ENCODE measurements at regions not wholly inside any gene's neighbourhood (a gene's known extent, or its start where the extent isn't known, plus 50 kb on each side); places are given as distances from the start of the nearest gene placed in this dataset.

GRCh38 chr18:78687736-78688135 is 291.9 kb upstream of the SALL3 start:
- no peak overlapping the region for H3K4me2 ChIP-seq (ENCODE audit: extremely low read depth, insufficient read depth, low read length)
- H3K4me1 ChIP-seq (ENCODE audit: control insufficient read depth, extremely low read depth, insufficient read depth, low read length), result no peaks in the 10 kb centered on the region
- no peak for DNase-seq (ENCODE audit: low read depth in 2 of 2)
- no peaks in the 10 kb centered on the region for H3K79me2 ChIP-seq (ENCODE audit: control insufficient read depth, insufficient read depth, low read length)
- TF ChIP-seq CTCF (conservative IDR thresholded peaks at IDR 0.05 in 1 of 2, IDR thresholded peaks at IDR 0.05 in 1 of 2; ENCODE audit: low read depth in 1 of 2, low read length in 2 of 2) (no peak), EZH2 (IDR thresholded peaks at IDR 0.05; ENCODE audit: low read length, missing control alignments) (no peak)
- no peak overlapping the region for H3K9ac ChIP-seq (ENCODE audit: insufficient read depth, low read length)
- H2AFZ ChIP-seq (ENCODE audit: low read length), result no peak overlapping the region
- H3K36me3 ChIP-seq (ENCODE audit: control insufficient read depth, insufficient read depth, low read length), result no peaks in the 10 kb centered on the region
- no peaks in the 10 kb centered on the region for H4K20me1 ChIP-seq (ENCODE audit: control insufficient read depth, extremely low read depth, insufficient read depth, low read length)
- no peaks in the 10 kb centered on the region for H3K27me3 ChIP-seq (ENCODE audit: control insufficient read depth, insufficient read depth, low read length)
- no peak overlapping the region for H3K27ac ChIP-seq (ENCODE audit: insufficient read depth, low read length)
- H3K4me3 ChIP-seq (replicated peaks in 1 of 4; ENCODE audit: control extremely low read depth in 1 of 4, insufficient read depth in 1 of 4, low read depth in 3 of 4, low read length in 4 of 4), result no peak overlapping the region
- H3K9me3 ChIP-seq (ENCODE audit: control insufficient read depth, insufficient read depth, low read depth, low read length), result no peaks in the 10 kb centered on the region

- Histone ChIP-seq H2AFZ (ENCODE audit: low read length) (no peak overlapping the region), H3K79me2 (ENCODE audit: control insufficient read depth, insufficient read depth, low read length) (no peaks in the 10 kb centered on the region), H3K36me3 (ENCODE audit: control insufficient read depth, insufficient read depth, low read length) (no peaks in the 10 kb centered on the region), H3K9ac (ENCODE audit: insufficient read depth, low read length) (no peak overlapping the region), H3K9me3 (ENCODE audit: control insufficient read depth, insufficient read depth, low read depth, low read length) (no peaks in the 10 kb centered on the region), H4K20me1 (ENCODE audit: control insufficient read depth, extremely low read depth, insufficient read depth, low read length) (no peaks in the 10 kb centered on the region), H3K4me1 (ENCODE audit: control insufficient read depth, extremely low read depth, insufficient read depth, low read length) (no peaks in the 10 kb centered on the region), H3K27ac (ENCODE audit: insufficient read depth, low read length) (no peak overlapping the region), H3K27me3 (ENCODE audit: control insufficient read depth, insufficient read depth, low read length) (no peaks in the 10 kb centered on the region), H3K4me2 (ENCODE audit: extremely low read depth, insufficient read depth, low read length) (no peak overlapping the region), H3K4me3 (replicated peaks in 1 of 4; ENCODE audit: control extremely low read depth in 1 of 4, insufficient read depth in 1 of 4, low read depth in 3 of 4, low read length in 4 of 4) (no peak overlapping the region)
- TF ChIP-seq EZH2 (IDR thresholded peaks at IDR 0.05; ENCODE audit: low read length, missing control alignments) (no peak), CTCF (conservative IDR thresholded peaks at IDR 0.05 in 1 of 2, IDR thresholded peaks at IDR 0.05 in 1 of 2; ENCODE audit: low read depth in 1 of 2, low read length in 2 of 2) (no peak)
- no peak for DNase-seq (ENCODE audit: low read depth in 2 of 2)
Measured at GRCh38 chr18:78688249-78688648, 291.4 kb upstream of the SALL3 start.

- no peaks in the 10 kb centered on the region for H3K9me3 ChIP-seq (ENCODE audit: control insufficient read depth, insufficient read depth, low read depth, low read length)
- DNase-seq (ENCODE audit: low read depth in 2 of 2), result no peak
- no peaks in the 10 kb centered on the region for H3K27me3 ChIP-seq (ENCODE audit: control insufficient read depth, insufficient read depth, low read length)
- H4K20me1 ChIP-seq (ENCODE audit: control insufficient read depth, extremely low read depth, insufficient read depth, low read length), result no peaks in the 10 kb centered on the region
- no peak overlapping the region for H3K4me3 ChIP-seq (replicated peaks in 1 of 4; ENCODE audit: control extremely low read depth in 1 of 4, insufficient read depth in 1 of 4, low read depth in 3 of 4, low read length in 4 of 4)
- no peak overlapping the region for H3K9ac ChIP-seq (ENCODE audit: insufficient read depth, low read length)
- H2AFZ ChIP-seq (ENCODE audit: low read length), result no peak overlapping the region
- H3K79me2 ChIP-seq (ENCODE audit: control insufficient read depth, insufficient read depth, low read length), result no peaks in the 10 kb centered on the region
- H3K27ac ChIP-seq (ENCODE audit: insufficient read depth, low read length), result no peak overlapping the region
- H3K4me2 ChIP-seq (ENCODE audit: extremely low read depth, insufficient read depth, low read length), result no peak overlapping the region
- no peaks in the 10 kb centered on the region for H3K36me3 ChIP-seq (ENCODE audit: control insufficient read depth, insufficient read depth, low read length)
- no peak for TF ChIP-seq CTCF (conservative IDR thresholded peaks at IDR 0.05 in 1 of 2, IDR thresholded peaks at IDR 0.05 in 1 of 2; ENCODE audit: low read depth in 1 of 2, low read length in 2 of 2)
- TF ChIP-seq EZH2 (IDR thresholded peaks at IDR 0.05; ENCODE audit: low read length, missing control alignments), result no peak
- no peaks in the 10 kb centered on the region for H3K4me1 ChIP-seq (ENCODE audit: control insufficient read depth, extremely low read depth, insufficient read depth, low read length)
Measured at GRCh38 chr18:78688916-78689315, 290.7 kb upstream of the SALL3 start.

Data from fibroblast of lung (primary cell).